MM.1S (cell line): ENCODE measurements at regions not wholly inside any gene's neighbourhood (a gene's known extent, or its start where the extent isn't known, plus 50 kb on each side); places are given as distances from the start of the nearest gene placed in this dataset.

Experiments
- DNase-seq: peaks from one replicate; pipeline ENCODE4 v3.0.0-alpha.2; 2015
- H2AFZ ChIP-seq: fragments of 300-600 bp; sonication (generic); 2 replicates; pipeline ENCODE4 v1.6.0; 2016; ENCODE audit warnings: antibody characterized with exemption, low read length
- H3F3A ChIP-seq: fragments of 300-600 bp; sonication (generic); 2 replicates; pipeline ENCODE4 v1.6.1; 2016; ENCODE audit warnings: mild to moderate bottlenecking, antibody characterized with exemption, low read length, moderate library complexity, mixed read lengths; ENCODE audit not compliant: insufficient read depth
- H3K27ac ChIP-seq: fragments of 300-600 bp; sonication (generic); 2 replicates; pipeline ENCODE4 v1.5.1; 2016; ENCODE audit warnings: mild to moderate bottlenecking, low read length
- H3K27me3 ChIP-seq: fragments of 300-600 bp; sonication (generic); replicated peaks from 2 replicates; pipeline ENCODE4 v1.6.0; 2016; ENCODE audit warnings: low read length; ENCODE audit not compliant: insufficient read depth
- H3K36me3 ChIP-seq: fragments of 300-600 bp; sonication (generic); replicated peaks from 2 replicates; pipeline ENCODE4 v1.6.1; 2016; ENCODE audit warnings: mild to moderate bottlenecking, low read length, mixed read lengths; ENCODE audit not compliant: insufficient read depth
- H3K4me1 ChIP-seq: fragments of 300-600 bp; sonication (generic); 2 replicates; pipeline ENCODE4 v1.6.1; 2016; ENCODE audit warnings: low read length, mixed read lengths
- H3K4me2 ChIP-seq: fragments of 300-600 bp; sonication (generic); 2 replicates; pipeline ENCODE4 v1.6.0; 2016; ENCODE audit warnings: low read depth, low read length
- H3K4me3 ChIP-seq: fragments of 300-600 bp; sonication (generic); 2 replicates; pipeline ENCODE4 v1.5.1; 2016; ENCODE audit warnings: low read length, mixed read lengths
- H3K79me2 ChIP-seq: fragments of 300-600 bp; sonication (generic); 2 replicates; pipeline ENCODE4 v1.6.1; 2016; ENCODE audit warnings: mixed run types, low read length, mixed read lengths
- H3K9ac ChIP-seq: fragments of 300-600 bp; sonication (generic); 2 replicates; pipeline ENCODE4 v1.6.1; 2016; ENCODE audit warnings: low read length, mixed read lengths
- H3K9me2 ChIP-seq: fragments of 300-600 bp; sonication (generic); replicated peaks from 2 replicates; pipeline ENCODE4 v1.6.1; 2016; ENCODE audit warnings: mild to moderate bottlenecking, low read length, mixed read lengths; ENCODE audit not compliant: insufficient read depth
- H3K9me3 ChIP-seq: fragments of 300-600 bp; sonication (generic); replicated peaks from 2 replicates; pipeline ENCODE4 v1.6.1; 2016; ENCODE audit warnings: mild to moderate bottlenecking, low read length, mixed read lengths; ENCODE audit not compliant: insufficient read depth
- H4K20me1 ChIP-seq: fragments of 300-600 bp; sonication (generic); 2 replicates; pipeline ENCODE4 v1.6.1; 2016; ENCODE audit warnings: mild to moderate bottlenecking, low read length, moderate library complexity, mixed read lengths; ENCODE audit not compliant: insufficient read depth
- CTCF ChIP-seq: fragments of 300-600 bp; sonication (generic); IDR thresholded peaks from 2 replicates; pipeline ENCODE4 v1.5.1; 2016; ENCODE audit warnings: antibody characterized with exemption, low read length, mixed read lengths
- EZH2 ChIP-seq: fragments of 300-600 bp; sonication (generic); optimal IDR thresholded peaks from 2 replicates; pipeline ENCODE3; 2017; ENCODE audit warnings: low read depth, mild to moderate bottlenecking, antibody characterized with exemption, low read length, mixed read lengths
- EZH2phosphoT487 ChIP-seq: fragments of 300-600 bp; sonication (generic); IDR thresholded peaks from 2 replicates; pipeline ENCODE4 v1.6.1; 2018; ENCODE audit warnings: antibody characterized with exemption, low read length

- H3K9me2 ChIP-seq, result no peaks in the 10 kb centered on the region
- DNase-seq, result no peak
- H3K27ac ChIP-seq, result no peak overlapping the region
Measured at GRCh38 chr20:58135441-58136148, 92.9 kb downstream of the ANKRD60 start.

GRCh38 chr20:58133020-58133808 is 95.2 kb downstream of the ANKRD60 start:
- no peak for TF ChIP-seq EZH2
- TF ChIP-seq EZH2phosphoT487, result no peak
- TF ChIP-seq CTCF, result no peak
- H3K9me3 ChIP-seq, result no peaks in the 10 kb centered on the region
- no peaks in the 10 kb centered on the region for H3K9me2 ChIP-seq
- H3K79me2 ChIP-seq, result no peaks in the 10 kb centered on the region
- H3K9ac ChIP-seq, result no peak overlapping the region
- no peaks in the 10 kb centered on the region for H3K36me3 ChIP-seq
- no peak overlapping the region for H2AFZ ChIP-seq
- H3K4me2 ChIP-seq, result no peak overlapping the region
- H3K4me3 ChIP-seq, result no peak overlapping the region
- H4K20me1 ChIP-seq, result no peaks in the 10 kb centered on the region
- H3K4me1 ChIP-seq, result no peaks in the 10 kb centered on the region
- H3K27ac ChIP-seq, result no peak overlapping the region
- no peaks in the 10 kb centered on the region for H3F3A ChIP-seq
- peaks cover 92% of the 10 kb centered on the region for H3K27me3 ChIP-seq
- no peak for DNase-seq

More at GRCh38 chr20:58135441-58136148, 92.9 kb downstream of the ANKRD60 start:
- Histone ChIP-seq H4K20me1 (no peaks in the 10 kb centered on the region), H3K36me3 (no peaks in the 10 kb centered on the region), H3K4me1 (no peaks in the 10 kb centered on the region), H3K79me2 (no peaks in the 10 kb centered on the region), H3K4me2 (no peak overlapping the region), H3F3A (no peaks in the 10 kb centered on the region), H2AFZ (no peak overlapping the region), H3K27me3 (peaks cover 96% of the 10 kb centered on the region), H3K9ac (no peak overlapping the region), H3K9me3 (no peaks in the 10 kb centered on the region), H3K4me3 (no peak overlapping the region)
- TF ChIP-seq EZH2phosphoT487 (no peak), CTCF (no peak), EZH2 (no peak)

- Histone ChIP-seq H3F3A (no peaks in the 10 kb centered on the region), H3K36me3 (no peaks in the 10 kb centered on the region), H3K27me3 (peaks cover 88% of the 10 kb centered on the region), H3K79me2 (no peaks in the 10 kb centered on the region), H3K9ac (no peak overlapping the region), H4K20me1 (no peaks in the 10 kb centered on the region), H3K9me3 (no peaks in the 10 kb centered on the region), H2AFZ (no peak overlapping the region), H3K27ac (no peak overlapping the region), H3K4me2 (no peak overlapping the region), H3K4me1 (no peaks in the 10 kb centered on the region), H3K4me3 (no peak overlapping the region), H3K9me2 (no peaks in the 10 kb centered on the region)
- DNase-seq, result no peak
- TF ChIP-seq CTCF (no peak), EZH2 (no peak), EZH2phosphoT487 (no peak)
Measured at GRCh38 chr20:58131551-58132142, 96.8 kb downstream of the ANKRD60 start.
